Astrocyte of the spinal cord (primary cell): ENCODE measurements at regions not wholly inside any gene's neighbourhood (a gene's known extent, or its start where the extent isn't known, plus 50 kb on each side); places are given as distances from the start of the nearest gene placed in this dataset.

Experiments
- DNase-seq: peaks from one replicate; pipeline ENCODE4 v3.0.0; 2011; ENCODE audit warnings: low read depth, low spot score
- H3K4me3 ChIP-seq: 2 replicates; pipeline ENCODE4 v1.5.1; 2011; ENCODE audit warnings: low read depth, mild to moderate bottlenecking, low read length, moderate library complexity
- CTCF ChIP-seq: IDR thresholded peaks from 2 replicates; pipeline ENCODE4 v1.5.1; 2012; ENCODE audit warnings: low read depth, mild to moderate bottlenecking, low read length, inconsistent platforms
- in situ Hi-C: cut with HindIII; loops from 2 replicates; pipeline ENCODE4 v1.10.0; 2017; ENCODE audit warnings: low sequenced_read_pairs

- no peak for DNase-seq
- TF ChIP-seq CTCF = no peak
- no peak overlapping the region for H3K4me3 ChIP-seq
- in situ Hi-C loops = no loop called here
These were observed 123.2 kb upstream of the DNAJC10 start for GRCh38 chr2:182592691-182593393.

GRCh38 chr2:182593394-182593975, 122.6 kb upstream of the DNAJC10 start:
- TF ChIP-seq CTCF = no peak
- H3K4me3 ChIP-seq = no peak overlapping the region
- in situ Hi-C loops = no loop called here
- DNase-seq = peak; percentile 79

- DNase-seq = peak; percentile 40
- no peak overlapping the region for H3K4me3 ChIP-seq
- TF ChIP-seq CTCF = no peak
- in situ Hi-C loops = no loop called here
These were observed 121.8 kb upstream of the DNAJC10 start for GRCh38 chr2:182594286-182594685.

GRCh38 chr2:182595650-182596049, 120.4 kb upstream of the DNAJC10 start:
- no peak for DNase-seq
- no peak for TF ChIP-seq CTCF
- in situ Hi-C loops = no loop called here
- H3K4me3 ChIP-seq = no peak overlapping the region

GRCh38 chr2:182597570-182598295, 118.3 kb upstream of the DNAJC10 start:
- in situ Hi-C loops = no loop called here
- DNase-seq = no peak
- no peak for TF ChIP-seq CTCF
- H3K4me3 ChIP-seq = no peak overlapping the region

- TF ChIP-seq CTCF = no peak
- in situ Hi-C loops = no loop called here
- no peak overlapping the region for H3K4me3 ChIP-seq
- no peak for DNase-seq
These were observed 117.4 kb upstream of the DNAJC10 start for GRCh38 chr2:182598626-182599025.
